Skeletal muscle satellite cell (primary cell): ENCODE measurements at regions not wholly inside any gene's neighbourhood (a gene's known extent, or its start where the extent isn't known, plus 50 kb on each side); places are given as distances from the start of the nearest gene placed in this dataset.

ENCODE experiments used
- H3K27me3 ChIP-seq: 2 replicates; pipeline ENCODE4 v1.7.0; 2013; ENCODE audit warnings: low read length; ENCODE audit not compliant: control insufficient read depth, insufficient read depth
- H3K36me3 ChIP-seq: 2 replicates; pipeline ENCODE4 v1.7.0; 2013; ENCODE audit warnings: mild to moderate bottlenecking, control low read depth, low read length; ENCODE audit not compliant: insufficient read depth
- H3K4me1 ChIP-seq: 2 replicates; pipeline ENCODE4 v1.7.0; 2013; ENCODE audit warnings: low read length; ENCODE audit not compliant: control insufficient read depth, insufficient read depth
- H3K4me2 ChIP-seq: 2 replicates; pipeline ENCODE4 v1.7.0; 2013; ENCODE audit warnings: mild to moderate bottlenecking, low read length
- H3K4me3 ChIP-seq: 2 replicates; pipeline ENCODE4 v1.7.0; 2013; ENCODE audit warnings: low read length
- H3K9ac ChIP-seq: 2 replicates; pipeline ENCODE4 v1.7.0; 2013; ENCODE audit warnings: mild to moderate bottlenecking, low read depth, low read length, moderate library complexity
- H3K9me3 ChIP-seq: replicated peaks from 2 replicates; pipeline ENCODE4 v1.7.0; 2013; ENCODE audit warnings: mild to moderate bottlenecking, control low read depth, low read length

DNA sequence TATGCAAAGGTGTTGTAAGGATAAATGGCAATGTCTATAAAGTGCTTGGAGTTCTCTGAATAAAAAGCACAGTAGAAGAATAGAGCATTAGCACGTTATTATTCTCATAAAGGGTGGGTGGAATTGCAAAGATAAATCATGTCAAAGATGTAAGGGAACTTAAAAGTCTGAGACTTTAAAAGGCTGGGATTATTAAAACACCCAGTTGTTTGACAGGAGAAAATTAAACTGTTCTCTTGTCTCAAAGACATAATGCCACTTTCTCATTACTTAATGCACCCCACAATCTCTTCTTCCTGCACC lies 70.4 kb upstream of the PDE10A start:
- Histone ChIP-seq H3K9ac (no peak overlapping the region), H3K27me3 (peaks cover 13% of the 10 kb centered on the region), H3K4me1 (no peaks in the 10 kb centered on the region), H3K4me3 (no peak overlapping the region), H3K9me3 (no peaks in the 10 kb centered on the region), H3K36me3 (no peaks in the 10 kb centered on the region), H3K4me2 (no peak overlapping the region)

DNA sequence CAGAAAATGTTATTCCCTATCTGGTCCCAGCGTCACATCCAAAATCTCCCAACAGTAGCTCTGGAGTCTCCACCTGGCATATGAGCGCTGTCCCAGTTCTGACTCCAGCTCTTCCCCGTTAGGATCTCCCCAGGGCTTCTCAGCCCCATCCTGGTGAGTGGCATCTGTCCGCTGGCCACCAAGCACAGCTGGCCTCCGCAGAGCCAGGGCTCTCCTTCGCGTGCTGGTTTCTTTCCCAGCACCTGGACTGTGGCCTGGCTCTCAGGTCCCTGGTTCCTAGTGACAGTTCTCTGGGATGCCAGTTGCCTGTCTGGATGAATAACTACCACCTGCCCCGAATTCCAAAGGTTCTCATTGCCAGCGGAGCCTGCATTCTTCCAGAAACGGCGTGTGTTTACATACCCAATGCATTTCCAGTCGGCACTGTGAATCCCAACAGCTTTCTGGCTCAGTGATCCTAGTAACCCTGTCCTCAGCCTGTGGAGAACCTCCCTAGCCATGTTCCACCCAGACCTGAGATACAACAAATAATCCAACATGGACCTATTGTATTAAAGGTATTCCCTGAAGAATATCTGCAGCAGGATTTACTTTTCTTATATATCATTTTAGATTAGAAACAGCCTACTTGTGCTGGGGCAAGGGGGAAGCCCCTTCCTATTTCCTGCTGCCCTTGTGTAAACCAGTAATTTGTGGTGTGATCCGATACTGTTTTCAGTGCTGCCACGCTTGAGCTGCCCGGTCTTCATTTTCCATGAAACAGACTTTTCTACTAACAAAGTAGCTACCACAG lies 69.9 kb upstream of the PDE10A start:
- no peak overlapping the region for H3K4me2 ChIP-seq
- H3K27me3 ChIP-seq, result peaks cover 13% of the 10 kb centered on the region
- no peaks in the 10 kb centered on the region for H3K9me3 ChIP-seq
- no peaks in the 10 kb centered on the region for H3K36me3 ChIP-seq
- no peaks in the 10 kb centered on the region for H3K4me1 ChIP-seq
- no peak overlapping the region for H3K9ac ChIP-seq
- no peak overlapping the region for H3K4me3 ChIP-seq

GRCh38 chr6:165729307-165729936 lies 66.4 kb upstream of the PDE10A start:
- no peak overlapping the region for H3K9ac ChIP-seq
- H3K9me3 ChIP-seq, result no peaks in the 10 kb centered on the region
- H3K4me3 ChIP-seq, result no peak overlapping the region
- no peak overlapping the region for H3K4me2 ChIP-seq
- peaks cover 13% of the 10 kb centered on the region for H3K27me3 ChIP-seq
- no peaks in the 10 kb centered on the region for H3K36me3 ChIP-seq
- H3K4me1 ChIP-seq, result no peaks in the 10 kb centered on the region

DNA sequence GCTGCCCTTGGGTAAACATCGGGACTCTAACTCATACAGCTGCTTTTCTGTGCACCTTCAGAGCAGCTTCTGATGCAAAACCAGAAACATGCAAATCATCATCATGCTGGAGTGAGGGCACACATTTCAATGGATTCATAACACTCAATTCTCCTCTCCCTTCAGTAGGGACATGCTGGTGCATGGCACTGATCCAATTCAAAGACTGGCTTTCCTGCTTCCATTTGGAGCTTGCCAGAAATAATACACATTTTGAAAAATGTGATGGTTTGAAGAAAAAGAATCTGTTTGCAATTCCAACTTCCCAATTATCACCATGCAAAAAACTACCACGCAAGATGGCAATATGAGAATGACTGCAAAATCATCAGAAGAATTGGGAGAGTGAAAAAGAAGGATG lies 65.2 kb upstream of the PDE10A start:
- H3K9ac ChIP-seq, result no peak overlapping the region
- no peaks in the 10 kb centered on the region for H3K36me3 ChIP-seq
- H3K9me3 ChIP-seq, result no peaks in the 10 kb centered on the region
- H3K4me2 ChIP-seq, result no peak overlapping the region
- no peaks in the 10 kb centered on the region for H3K4me1 ChIP-seq
- no peak overlapping the region for H3K4me3 ChIP-seq
- peaks cover 10% of the 10 kb centered on the region for H3K27me3 ChIP-seq

DNA sequence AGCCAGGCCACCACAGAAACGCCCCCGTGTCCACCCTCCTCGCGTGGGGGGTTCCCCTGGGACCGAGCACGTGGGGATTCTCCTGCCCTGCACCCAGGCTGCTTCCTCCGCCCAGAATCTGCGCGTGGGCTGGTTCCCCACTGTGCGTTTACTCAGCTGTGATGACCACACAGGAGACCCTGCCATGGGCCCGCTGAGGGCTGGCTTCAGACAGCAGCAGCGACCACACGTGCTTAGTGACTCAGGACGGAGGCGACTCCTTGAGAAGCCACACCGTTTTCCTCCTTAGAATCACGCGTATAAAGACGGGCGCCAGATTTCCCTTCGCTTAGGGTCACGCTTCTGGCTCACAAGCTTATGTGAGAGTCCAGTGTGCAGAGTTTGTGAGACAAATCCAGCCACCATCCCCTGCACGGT lies 63.9 kb upstream of the PDE10A start:
- H3K4me2 ChIP-seq, result no peak overlapping the region

DNA sequence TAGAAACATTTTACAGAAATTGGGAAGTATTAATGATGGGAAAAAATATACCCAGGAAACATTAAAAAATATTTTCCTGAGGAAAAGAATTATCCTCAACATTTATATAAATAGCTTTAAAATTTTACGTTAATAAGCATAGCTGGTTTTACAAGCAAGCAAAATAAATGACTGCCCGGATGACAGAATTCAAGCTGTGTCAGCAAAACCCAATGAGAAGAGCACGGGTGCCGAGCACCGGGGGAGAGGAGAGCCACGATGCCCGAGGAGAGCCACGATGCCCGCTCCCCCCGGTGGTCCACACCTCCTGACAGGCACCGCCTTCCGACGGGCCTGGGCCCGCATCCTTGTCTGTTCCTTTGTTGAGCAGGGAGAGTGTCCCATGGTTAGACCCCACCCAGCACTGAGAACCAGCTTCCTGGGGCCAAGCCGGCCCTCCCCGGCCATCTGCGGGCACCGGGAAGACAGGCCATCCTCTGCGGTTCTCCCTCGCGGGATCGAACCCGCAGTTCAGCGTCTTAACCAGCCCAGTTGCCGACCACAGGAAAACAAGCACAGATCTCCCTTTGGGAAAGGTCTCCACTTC lies 63.3 kb upstream of the PDE10A start:
- H3K9me3 ChIP-seq, result no peaks in the 10 kb centered on the region
- no peak overlapping the region for H3K4me2 ChIP-seq
- no peaks in the 10 kb centered on the region for H3K4me1 ChIP-seq
- no peak overlapping the region for H3K4me3 ChIP-seq
- H3K36me3 ChIP-seq, result no peaks in the 10 kb centered on the region
- H3K9ac ChIP-seq, result no peak overlapping the region
- H3K27me3 ChIP-seq, result no peaks in the 10 kb centered on the region

More for the DNA sequence above, 63.9 kb upstream of the PDE10A start:
- no peaks in the 10 kb centered on the region for H3K4me1 ChIP-seq
- no peak overlapping the region for H3K9ac ChIP-seq
- no peaks in the 10 kb centered on the region for H3K36me3 ChIP-seq
- no peaks in the 10 kb centered on the region for H3K27me3 ChIP-seq
- H3K4me3 ChIP-seq, result no peak overlapping the region
- no peaks in the 10 kb centered on the region for H3K9me3 ChIP-seq

DNA sequence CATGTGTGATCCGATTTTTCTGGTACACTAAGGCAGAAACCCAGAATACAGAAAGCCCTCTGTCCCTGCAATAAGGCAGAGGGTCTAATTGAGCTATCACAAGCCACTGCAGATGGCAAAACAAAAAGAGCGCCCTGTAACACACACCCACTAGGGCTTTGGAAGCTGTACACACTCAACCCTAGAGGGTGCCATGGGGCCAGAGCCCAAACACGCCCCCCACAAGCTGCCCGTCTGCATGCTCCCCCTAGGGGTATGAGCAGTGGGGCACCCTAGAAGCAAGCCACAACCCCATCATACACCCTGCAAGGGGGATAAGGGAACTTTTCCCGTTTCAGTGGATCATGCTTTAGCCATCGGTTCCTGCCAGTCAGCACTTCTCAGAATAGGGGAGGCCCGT lies 62.2 kb upstream of the PDE10A start:
- no peaks in the 10 kb centered on the region for H3K4me1 ChIP-seq
- H3K4me2 ChIP-seq, result no peak overlapping the region
- no peaks in the 10 kb centered on the region for H3K9me3 ChIP-seq
- H3K4me3 ChIP-seq, result no peak overlapping the region
- no peak overlapping the region for H3K9ac ChIP-seq
- H3K36me3 ChIP-seq, result no peaks in the 10 kb centered on the region
- no peaks in the 10 kb centered on the region for H3K27me3 ChIP-seq

DNA sequence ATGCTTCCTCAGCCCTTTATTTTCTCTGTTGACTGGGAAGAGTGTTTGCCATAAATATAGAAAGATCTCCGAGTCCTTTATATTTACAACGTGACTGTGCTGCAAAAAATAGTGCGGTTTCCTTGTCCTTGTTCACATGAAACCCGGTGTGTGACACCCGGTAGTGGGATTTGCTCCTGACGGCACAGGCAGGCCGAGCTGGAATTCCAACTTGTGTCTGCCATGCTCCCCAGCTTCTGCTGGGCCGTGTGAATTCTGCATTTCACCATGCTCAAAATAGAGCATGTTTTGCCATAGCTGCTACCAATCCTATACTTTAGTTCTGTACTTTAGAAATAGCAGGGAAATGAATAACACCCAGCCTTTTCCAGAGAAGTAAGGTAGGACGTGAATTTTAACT lies 60.3 kb upstream of the PDE10A start:
- H3K4me1 ChIP-seq, result no peaks in the 10 kb centered on the region
- H3K4me3 ChIP-seq, result no peak overlapping the region
- no peaks in the 10 kb centered on the region for H3K9me3 ChIP-seq
- no peaks in the 10 kb centered on the region for H3K36me3 ChIP-seq
- no peak overlapping the region for H3K9ac ChIP-seq
- peaks cover 3% of the 10 kb centered on the region for H3K27me3 ChIP-seq
- H3K4me2 ChIP-seq, result no peak overlapping the region

DNA sequence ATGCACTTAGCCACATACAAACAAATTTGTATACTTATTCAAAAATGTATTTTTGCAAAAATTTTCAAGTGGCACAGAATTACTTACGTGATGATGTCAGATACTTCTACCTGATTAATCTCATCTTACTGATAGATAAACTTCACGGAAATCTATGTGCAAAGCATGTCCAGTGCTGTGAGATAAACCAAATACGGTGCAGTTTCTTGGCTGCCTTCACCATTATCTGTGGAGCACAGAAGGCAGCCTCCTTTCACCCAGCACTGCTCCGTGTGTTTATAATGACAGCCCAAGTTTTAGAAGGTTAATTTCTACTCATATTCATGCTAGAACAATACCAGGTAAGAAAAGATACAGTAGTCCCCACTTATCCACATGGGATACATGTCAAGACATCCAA lies 59.0 kb upstream of the PDE10A start:
- Histone ChIP-seq H3K4me3 (no peak overlapping the region), H3K36me3 (no peaks in the 10 kb centered on the region), H3K27me3 (peaks cover 3% of the 10 kb centered on the region), H3K9ac (no peak overlapping the region), H3K4me2 (no peak overlapping the region), H3K4me1 (peaks cover 3% of the 10 kb centered on the region), H3K9me3 (no peaks in the 10 kb centered on the region)

DNA sequence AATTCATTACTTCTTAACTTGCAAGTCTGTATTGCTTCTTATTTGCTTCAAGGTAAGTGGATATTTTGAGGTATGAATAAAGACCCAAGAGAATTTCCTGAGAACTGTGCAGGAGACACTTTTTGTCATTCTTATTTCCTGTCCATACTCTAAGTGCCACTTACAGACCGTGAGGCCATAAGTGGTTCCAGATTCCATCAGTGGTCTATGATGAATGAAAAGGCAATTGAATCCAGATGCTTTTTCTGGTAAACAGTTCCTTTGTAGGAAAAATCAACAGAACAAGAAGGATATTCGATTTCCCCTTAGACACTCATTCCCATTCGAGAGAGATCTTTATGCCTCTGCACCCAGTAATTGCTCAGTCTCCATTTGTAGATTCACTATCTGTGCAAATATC lies 58.3 kb upstream of the PDE10A start:
- Histone ChIP-seq H3K9me3 (no peaks in the 10 kb centered on the region), H3K27me3 (peaks cover 3% of the 10 kb centered on the region), H3K4me2 (no peak overlapping the region), H3K4me3 (no peak overlapping the region), H3K9ac (no peak overlapping the region), H3K4me1 (peaks cover 3% of the 10 kb centered on the region), H3K36me3 (no peaks in the 10 kb centered on the region)

DNA sequence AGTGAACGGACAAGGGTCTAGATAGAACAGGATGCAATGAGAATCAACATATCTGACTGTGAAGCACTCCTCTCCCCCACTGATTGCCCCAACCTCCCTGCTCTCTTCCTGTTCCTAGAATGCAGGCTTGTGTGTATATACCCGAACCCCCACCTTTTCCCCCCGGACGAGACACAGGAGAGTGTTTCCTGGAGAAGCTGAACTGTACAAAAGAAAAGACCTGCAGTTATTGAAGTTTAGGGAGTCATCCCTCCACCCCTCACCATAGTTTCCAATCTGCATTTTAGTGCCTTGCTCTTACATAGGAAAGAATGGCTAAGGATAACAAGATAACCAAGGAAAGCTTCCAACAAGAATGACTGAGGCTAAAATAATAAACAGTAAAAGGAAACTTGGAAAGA lies 55.5 kb upstream of the PDE10A start:
- Histone ChIP-seq H3K9me3 (no peaks in the 10 kb centered on the region), H3K4me3 (no peak overlapping the region), H3K27me3 (peaks cover 6% of the 10 kb centered on the region), H3K36me3 (no peaks in the 10 kb centered on the region), H3K4me2 (no peak overlapping the region), H3K4me1 (peaks cover 3% of the 10 kb centered on the region), H3K9ac (no peak overlapping the region)
